ENCODE measurements at regions not wholly inside any gene's neighbourhood (a gene's known extent, or its start where the extent isn't known, plus 50 kb on each side); places are given as distances from the start of the nearest gene placed in this dataset.

- no peak for TF ChIP-seq CTCF (IDR thresholded peaks at IDR 0.05; ENCODE audit: insufficient read depth in 1 of 2, low read depth in 1 of 2, low read length in 1 of 2, severe bottlenecking in 1 of 2, unreplicated experiment in 1 of 2)
- no peaks in the 10 kb centered on the region for H3K9me3 ChIP-seq
- H3K4me3 ChIP-seq (ENCODE audit: low read depth, low read length): no peak overlapping the region
- H3K27me3 ChIP-seq (replicated peaks; ENCODE audit: control insufficient read depth, insufficient read depth, low read length): no peaks in the 10 kb centered on the region
- CTCF ChIA-PET: no interaction called here
- intact Hi-C loops (cut with micrococcal nuclease; ENCODE audit: unreplicated experiment): no loop called here
- no TSS peak for BruUV-seq (replicated peaks)
- H3K36me3 Mint-ChIP-seq (ENCODE audit: insufficient read depth, unreplicated experiment): no peaks in the 10 kb centered on the region
- H3K27me3 Mint-ChIP-seq (ENCODE audit: insufficient read depth, unreplicated experiment): peaks cover 10% of the 10 kb centered on the region
- POLR2A ChIA-PET: no interaction called here
- no peak for DNase-seq
- H3K9me3 Mint-ChIP-seq (ENCODE audit: unreplicated experiment): no peaks in the 10 kb centered on the region
- no peaks in the 10 kb centered on the region for H3K4me1 ChIP-seq
- no peaks in the 10 kb centered on the region for H3K4me1 Mint-ChIP-seq (ENCODE audit: low read depth, unreplicated experiment)
- no peak overlapping the region for H3K27ac Mint-ChIP-seq (ENCODE audit: unreplicated experiment)
- H3K36me3 ChIP-seq (ENCODE audit: control insufficient read depth, insufficient read depth, low read length): no peaks in the 10 kb centered on the region
- H3K4me3 Mint-ChIP-seq (ENCODE audit: unreplicated experiment): no peak overlapping the region
Measured at GRCh38 chr4:181685911-181686310, 557.3 kb upstream of the TENM3 start.

GRCh38 chr4:181687116-181687515 is 556.1 kb upstream of the TENM3 start:
- no peaks in the 10 kb centered on the region for H3K36me3 ChIP-seq (ENCODE audit: control insufficient read depth, insufficient read depth, low read length)
- intact Hi-C loops (cut with micrococcal nuclease; ENCODE audit: unreplicated experiment): no loop called here
- H3K27me3 ChIP-seq (replicated peaks; ENCODE audit: control insufficient read depth, insufficient read depth, low read length): no peaks in the 10 kb centered on the region
- H3K4me1 Mint-ChIP-seq (ENCODE audit: low read depth, unreplicated experiment): no peaks in the 10 kb centered on the region
- H3K9me3 ChIP-seq: no peaks in the 10 kb centered on the region
- no peak for DNase-seq
- no peaks in the 10 kb centered on the region for H3K36me3 Mint-ChIP-seq (ENCODE audit: insufficient read depth, unreplicated experiment)
- CTCF ChIA-PET: no interaction called here
- peaks cover 10% of the 10 kb centered on the region for H3K27me3 Mint-ChIP-seq (ENCODE audit: insufficient read depth, unreplicated experiment)
- H3K4me3 Mint-ChIP-seq (ENCODE audit: unreplicated experiment): no peak overlapping the region
- POLR2A ChIA-PET: no interaction called here
- no peak overlapping the region for H3K27ac Mint-ChIP-seq (ENCODE audit: unreplicated experiment)
- no peaks in the 10 kb centered on the region for H3K4me1 ChIP-seq
- H3K4me3 ChIP-seq (ENCODE audit: low read depth, low read length): no peak overlapping the region
- H3K9me3 Mint-ChIP-seq (ENCODE audit: unreplicated experiment): no peaks in the 10 kb centered on the region
- BruUV-seq (replicated peaks): no TSS peak
- no peak for TF ChIP-seq CTCF (IDR thresholded peaks at IDR 0.05; ENCODE audit: insufficient read depth in 1 of 2, low read depth in 1 of 2, low read length in 1 of 2, severe bottlenecking in 1 of 2, unreplicated experiment in 1 of 2)

GRCh38 chr4:181688432-181688831 is 554.8 kb upstream of the TENM3 start:
- CTCF ChIA-PET: no interaction called here
- H3K36me3 Mint-ChIP-seq (ENCODE audit: insufficient read depth, unreplicated experiment): no peaks in the 10 kb centered on the region
- H3K4me1 ChIP-seq: no peaks in the 10 kb centered on the region
- POLR2A ChIA-PET: no interaction called here
- intact Hi-C loops (cut with micrococcal nuclease; ENCODE audit: unreplicated experiment): no loop called here
- H3K27ac Mint-ChIP-seq (ENCODE audit: unreplicated experiment): no peak overlapping the region
- H3K27me3 Mint-ChIP-seq (ENCODE audit: insufficient read depth, unreplicated experiment): peaks cover 5% of the 10 kb centered on the region
- H3K9me3 ChIP-seq: no peaks in the 10 kb centered on the region
- no peak overlapping the region for H3K4me3 Mint-ChIP-seq (ENCODE audit: unreplicated experiment)
- no peaks in the 10 kb centered on the region for H3K4me1 Mint-ChIP-seq (ENCODE audit: low read depth, unreplicated experiment)
- no peak for TF ChIP-seq CTCF (IDR thresholded peaks at IDR 0.05; ENCODE audit: insufficient read depth in 1 of 2, low read depth in 1 of 2, low read length in 1 of 2, severe bottlenecking in 1 of 2, unreplicated experiment in 1 of 2)
- DNase-seq: no peak
- H3K9me3 Mint-ChIP-seq (ENCODE audit: unreplicated experiment): no peaks in the 10 kb centered on the region
- no peaks in the 10 kb centered on the region for H3K27me3 ChIP-seq (replicated peaks; ENCODE audit: control insufficient read depth, insufficient read depth, low read length)
- no peaks in the 10 kb centered on the region for H3K36me3 ChIP-seq (ENCODE audit: control insufficient read depth, insufficient read depth, low read length)
- H3K4me3 ChIP-seq (ENCODE audit: low read depth, low read length): no peak overlapping the region
- no TSS peak for BruUV-seq (replicated peaks)

Data from Caco-2 (cell line).